SK-N-SH (cell line): ENCODE measurements at regions not wholly inside any gene's neighbourhood (a gene's known extent, or its start where the extent isn't known, plus 50 kb on each side); places are given as distances from the start of the nearest gene placed in this dataset.

ENCODE experiments used
- CTCF ChIP-seq: fragments of 200-600 bp; sonication (generic); IDR thresholded peaks from 2 replicates; pipeline ENCODE4 v1.6.1; 2017; ENCODE audit warnings: antibody characterized with exemption, mild to moderate bottlenecking, moderate library complexity
- EZH2phosphoT487 ChIP-seq: fragments of 200-600 bp; sonication (generic); IDR thresholded peaks from 2 replicates; pipeline ENCODE4 v1.6.1; 2017; ENCODE audit warnings: low read depth, mixed run types, mild to moderate bottlenecking, antibody characterized with exemption, moderate library complexity, borderline replicate concordance
- FOXJ3 ChIP-seq: sonication (generic); formaldehyde crosslinking; IDR thresholded peaks from 2 replicates; pipeline ENCODE4 v1.5.1; 2020; ENCODE audit warnings: mild to moderate bottlenecking, missing genetic modification reagents
- GABPA ChIP-seq: IDR thresholded peaks from 2 replicates; pipeline ENCODE4 v1.4.0; 2012; ENCODE audit warnings: low read depth, mild to moderate bottlenecking
- POLR2AphosphoS5 ChIP-seq: IDR thresholded peaks from 2 replicates; pipeline ENCODE4 v1.6.1; 2012; ENCODE audit warnings: low read depth, low read length
- RCOR1 ChIP-seq: fragments of 150-350 bp; IDR thresholded peaks from 2 replicates; pipeline ENCODE4 v1.6.1; 2017; ENCODE audit warnings: antibody characterized with exemption, low read length
- YY1 ChIP-seq: IDR thresholded peaks from 2 replicates; pipeline ENCODE4 v1.4.0; 2012; ENCODE audit warnings: low read depth, mild to moderate bottlenecking
- TF ChIP-seq, protein P1 (sequence below): IDR thresholded peaks from 2 replicates; pipeline ENCODE4 v1.6.1; 2012; ENCODE audit warnings: mild to moderate bottlenecking, low read depth, low read length, moderate library complexity
- TF ChIP-seq, protein P2 (sequence below): fragments of 150-350 bp; IDR thresholded peaks from 2 replicates; pipeline ENCODE4 v1.6.1; 2017; ENCODE audit warnings: antibody characterized with exemption, low read length, low read depth, borderline replicate concordance

GRCh38 chr11:110910384-110910783 is 198.1 kb upstream of the ARHGAP20 start:
- TF ChIP-seq EZH2phosphoT487 (no peak), CTCF (no peak), RCOR1 (no peak), FOXJ3 (no peak), YY1 (no peak), POLR2AphosphoS5 (no peak), GABPA (no peak)
- TF ChIP-seq, protein P1, sequence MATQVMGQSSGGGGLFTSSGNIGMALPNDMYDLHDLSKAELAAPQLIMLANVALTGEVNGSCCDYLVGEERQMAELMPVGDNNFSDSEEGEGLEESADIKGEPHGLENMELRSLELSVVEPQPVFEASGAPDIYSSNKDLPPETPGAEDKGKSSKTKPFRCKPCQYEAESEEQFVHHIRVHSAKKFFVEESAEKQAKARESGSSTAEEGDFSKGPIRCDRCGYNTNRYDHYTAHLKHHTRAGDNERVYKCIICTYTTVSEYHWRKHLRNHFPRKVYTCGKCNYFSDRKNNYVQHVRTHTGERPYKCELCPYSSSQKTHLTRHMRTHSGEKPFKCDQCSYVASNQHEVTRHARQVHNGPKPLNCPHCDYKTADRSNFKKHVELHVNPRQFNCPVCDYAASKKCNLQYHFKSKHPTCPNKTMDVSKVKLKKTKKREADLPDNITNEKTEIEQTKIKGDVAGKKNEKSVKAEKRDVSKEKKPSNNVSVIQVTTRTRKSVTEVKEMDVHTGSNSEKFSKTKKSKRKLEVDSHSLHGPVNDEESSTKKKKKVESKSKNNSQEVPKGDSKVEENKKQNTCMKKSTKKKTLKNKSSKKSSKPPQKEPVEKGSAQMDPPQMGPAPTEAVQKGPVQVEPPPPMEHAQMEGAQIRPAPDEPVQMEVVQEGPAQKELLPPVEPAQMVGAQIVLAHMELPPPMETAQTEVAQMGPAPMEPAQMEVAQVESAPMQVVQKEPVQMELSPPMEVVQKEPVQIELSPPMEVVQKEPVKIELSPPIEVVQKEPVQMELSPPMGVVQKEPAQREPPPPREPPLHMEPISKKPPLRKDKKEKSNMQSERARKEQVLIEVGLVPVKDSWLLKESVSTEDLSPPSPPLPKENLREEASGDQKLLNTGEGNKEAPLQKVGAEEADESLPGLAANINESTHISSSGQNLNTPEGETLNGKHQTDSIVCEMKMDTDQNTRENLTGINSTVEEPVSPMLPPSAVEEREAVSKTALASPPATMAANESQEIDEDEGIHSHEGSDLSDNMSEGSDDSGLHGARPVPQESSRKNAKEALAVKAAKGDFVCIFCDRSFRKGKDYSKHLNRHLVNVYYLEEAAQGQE = no peak
- TF ChIP-seq, protein P2, sequence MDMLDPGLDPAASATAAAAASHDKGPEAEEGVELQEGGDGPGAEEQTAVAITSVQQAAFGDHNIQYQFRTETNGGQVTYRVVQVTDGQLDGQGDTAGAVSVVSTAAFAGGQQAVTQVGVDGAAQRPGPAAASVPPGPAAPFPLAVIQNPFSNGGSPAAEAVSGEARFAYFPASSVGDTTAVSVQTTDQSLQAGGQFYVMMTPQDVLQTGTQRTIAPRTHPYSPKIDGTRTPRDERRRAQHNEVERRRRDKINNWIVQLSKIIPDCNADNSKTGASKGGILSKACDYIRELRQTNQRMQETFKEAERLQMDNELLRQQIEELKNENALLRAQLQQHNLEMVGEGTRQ = no peak
